GM10266 (cell line): ENCODE measurements at regions not wholly inside any gene's neighbourhood (a gene's known extent, or its start where the extent isn't known, plus 50 kb on each side); places are given as distances from the start of the nearest gene placed in this dataset.
"Not testable (repeated sequence)": the region's sequence is repeated elsewhere in the genome, so short reads cannot be mapped to it uniquely, and the experiment has no call there.

Experiments
- DNase-seq: peaks from one replicate; pipeline ENCODE4 v3.0.0; 2012; ENCODE audit errors: extremely low spot score
- TF ChIP-seq, protein P1 (sequence below): IDR thresholded peaks from 2 replicates; pipeline ENCODE4 v1.5.1; 2012; ENCODE audit warnings: mild to moderate bottlenecking, low read depth; ENCODE audit not compliant: control insufficient read depth, insufficient read depth; ENCODE audit errors: missing control alignments

DNA sequence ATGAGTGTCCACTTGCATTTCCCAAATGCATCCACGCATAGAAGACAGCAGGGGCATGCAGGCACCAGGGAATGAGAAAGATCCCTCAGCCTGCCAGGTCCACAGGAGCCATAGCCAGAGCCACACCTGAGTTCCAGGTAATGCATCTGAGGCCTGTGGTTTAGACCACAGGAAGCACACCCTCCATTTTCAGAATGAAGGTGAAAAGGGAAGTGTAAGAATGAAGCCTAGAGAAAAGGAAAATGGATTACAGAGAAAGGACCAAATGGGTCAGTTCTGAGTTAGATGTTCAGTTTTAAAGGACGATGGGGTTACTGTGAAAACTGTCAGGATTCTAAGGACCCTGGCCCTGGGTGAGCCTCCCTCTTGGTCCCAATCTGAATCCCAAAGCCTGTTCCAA, 1283.2 kb downstream of the TMEM121 start:
- TF ChIP-seq, protein P1, sequence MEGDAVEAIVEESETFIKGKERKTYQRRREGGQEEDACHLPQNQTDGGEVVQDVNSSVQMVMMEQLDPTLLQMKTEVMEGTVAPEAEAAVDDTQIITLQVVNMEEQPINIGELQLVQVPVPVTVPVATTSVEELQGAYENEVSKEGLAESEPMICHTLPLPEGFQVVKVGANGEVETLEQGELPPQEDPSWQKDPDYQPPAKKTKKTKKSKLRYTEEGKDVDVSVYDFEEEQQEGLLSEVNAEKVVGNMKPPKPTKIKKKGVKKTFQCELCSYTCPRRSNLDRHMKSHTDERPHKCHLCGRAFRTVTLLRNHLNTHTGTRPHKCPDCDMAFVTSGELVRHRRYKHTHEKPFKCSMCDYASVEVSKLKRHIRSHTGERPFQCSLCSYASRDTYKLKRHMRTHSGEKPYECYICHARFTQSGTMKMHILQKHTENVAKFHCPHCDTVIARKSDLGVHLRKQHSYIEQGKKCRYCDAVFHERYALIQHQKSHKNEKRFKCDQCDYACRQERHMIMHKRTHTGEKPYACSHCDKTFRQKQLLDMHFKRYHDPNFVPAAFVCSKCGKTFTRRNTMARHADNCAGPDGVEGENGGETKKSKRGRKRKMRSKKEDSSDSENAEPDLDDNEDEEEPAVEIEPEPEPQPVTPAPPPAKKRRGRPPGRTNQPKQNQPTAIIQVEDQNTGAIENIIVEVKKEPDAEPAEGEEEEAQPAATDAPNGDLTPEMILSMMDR, result no peak
- no peak for DNase-seq

DNA sequence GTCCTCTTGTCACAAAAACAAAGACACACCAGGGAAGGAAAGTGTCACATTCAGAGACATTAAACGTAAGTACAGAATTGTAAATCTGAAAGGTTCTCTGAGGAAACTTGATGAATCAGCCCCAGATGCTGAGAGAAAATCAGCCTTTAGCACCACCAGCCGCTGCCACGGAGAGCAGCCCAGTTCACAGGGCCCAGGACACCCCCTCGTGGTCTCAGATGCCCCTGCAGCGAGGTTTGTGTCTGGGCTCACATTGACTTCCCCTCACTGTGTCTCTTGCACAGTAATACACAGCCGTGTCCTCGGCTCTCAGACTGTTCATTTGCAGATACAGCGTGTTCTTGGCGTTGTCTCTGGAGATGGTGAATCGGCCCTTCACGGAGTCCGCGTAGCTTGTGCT, 1283.8 kb downstream of the TMEM121 start:
- TF ChIP-seq, protein P1, result peak; percentile 48
- not testable (repeated sequence) for DNase-seq

DNA sequence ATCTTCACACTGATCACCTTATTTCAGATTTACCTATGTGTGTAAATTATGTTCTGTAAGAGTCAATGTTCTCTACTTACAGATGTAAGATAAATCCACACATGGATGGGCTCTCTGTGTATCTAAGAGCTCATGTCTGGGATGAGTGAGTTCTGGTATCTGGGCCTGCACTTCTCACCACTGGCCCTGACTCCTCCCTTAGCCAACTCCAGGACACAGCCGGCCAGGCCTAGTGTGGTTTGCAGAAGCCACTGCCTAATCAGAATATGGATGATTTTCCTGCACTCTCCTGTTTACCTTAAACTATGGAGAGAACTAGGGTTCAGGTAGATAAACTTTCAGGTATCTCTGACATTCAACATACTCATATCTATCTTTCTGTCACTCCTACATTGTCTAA, 1284.8 kb downstream of the TMEM121 start:
- no peak for DNase-seq
- TF ChIP-seq, protein P1, result no peak

DNA sequence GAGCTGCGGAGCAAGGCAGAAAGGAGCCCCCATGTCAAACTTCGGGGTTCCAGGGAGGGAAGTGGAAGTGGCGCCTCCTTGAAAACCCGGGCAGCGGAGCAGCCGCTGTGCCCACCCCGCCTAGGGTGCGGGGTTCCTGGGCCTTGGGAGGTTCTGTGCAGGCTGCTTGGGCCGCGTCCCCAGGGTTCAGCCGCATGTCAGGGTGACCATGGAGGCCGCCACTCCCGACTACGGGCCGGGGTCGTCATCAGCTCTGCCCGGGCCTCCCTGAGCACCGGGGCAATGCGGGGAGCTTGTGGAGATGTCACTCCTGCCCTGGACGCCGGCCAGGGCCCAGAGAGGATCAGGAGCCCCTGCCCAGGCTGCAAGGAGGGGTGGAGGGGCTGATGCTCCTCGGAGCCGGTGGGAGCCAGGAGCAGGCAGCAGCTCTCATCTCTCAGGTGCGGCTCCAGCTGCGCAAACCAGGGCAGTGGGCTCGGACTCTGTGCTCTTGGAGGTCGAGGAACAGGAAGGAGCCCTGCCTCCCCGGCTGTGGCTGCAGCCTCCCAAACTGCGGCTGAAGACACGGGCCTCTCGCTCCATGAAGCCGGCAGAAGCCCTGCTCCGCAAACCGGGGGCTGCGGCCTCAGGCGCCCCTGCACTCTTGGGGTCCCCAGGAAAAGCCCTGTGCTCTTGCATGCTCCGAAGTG, 1286.5 kb downstream of the TMEM121 start:
- DNase-seq, result no peak
- TF ChIP-seq, protein P1, result no peak

DNA sequence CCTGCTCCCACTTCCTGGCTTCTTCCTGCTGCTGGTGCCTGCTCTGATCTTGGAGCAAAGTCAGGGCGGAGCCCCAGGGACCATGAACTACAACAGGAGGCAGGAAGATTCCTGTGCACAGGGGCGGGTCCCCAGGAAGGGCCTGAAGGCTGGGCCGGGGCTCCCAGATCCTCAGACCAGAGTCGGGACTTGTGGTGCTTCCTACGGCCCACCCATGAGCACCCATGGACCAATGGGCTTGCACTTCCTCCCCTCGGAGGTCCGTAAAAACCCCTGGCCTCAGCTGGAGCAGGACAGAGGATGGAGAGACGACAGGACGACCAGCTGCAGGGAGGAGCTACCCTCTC, 1287.1 kb downstream of the TMEM121 start:
- TF ChIP-seq, protein P1, result no peak

DNA sequence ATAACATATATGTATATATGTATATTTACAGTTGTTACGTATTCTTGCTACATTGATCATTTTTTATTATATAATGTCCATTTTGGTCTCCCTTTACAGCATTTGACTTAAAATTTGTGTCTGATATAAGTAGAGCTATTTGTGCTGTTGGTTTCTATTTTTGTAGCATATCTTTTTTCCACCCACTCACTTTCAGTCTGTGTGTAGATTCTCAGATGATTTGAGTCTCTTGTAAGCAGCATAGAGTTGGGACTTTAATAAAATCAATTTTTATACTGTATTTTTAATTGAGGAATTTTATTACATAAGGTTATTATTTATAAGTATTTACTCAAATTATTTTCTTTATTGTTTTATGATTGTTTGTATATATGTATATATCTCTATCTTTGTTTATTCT, 1293.7 kb downstream of the TMEM121 start:
- no peak for DNase-seq
- TF ChIP-seq, protein P1, result no peak

More for the DNA sequence above, 1287.1 kb downstream of the TMEM121 start:
- DNase-seq, result no peak

DNA sequence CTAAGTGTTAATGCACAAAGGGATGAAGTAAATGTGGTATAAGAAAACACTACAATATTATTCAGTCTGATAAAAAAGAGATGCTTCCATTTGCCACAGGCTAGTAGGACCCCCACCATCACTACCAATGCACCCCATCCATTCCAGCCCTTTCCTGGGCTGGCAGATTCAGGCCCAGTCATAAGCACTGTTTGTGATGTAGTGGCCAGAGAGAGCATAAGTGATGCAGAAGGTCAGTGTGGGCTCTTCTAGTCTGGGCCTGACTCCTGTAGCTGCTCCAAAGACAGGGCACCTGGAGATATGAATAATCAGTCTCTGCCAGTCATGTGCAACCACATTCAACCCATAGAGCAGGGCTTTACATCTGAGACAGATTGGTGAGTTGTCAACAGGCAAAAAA, 1294.7 kb downstream of the TMEM121 start:
- DNase-seq, result no peak
- TF ChIP-seq, protein P1, result no peak
